GM21360 (cell line): ENCODE measurements at regions not wholly inside any gene's neighbourhood (a gene's known extent, or its start where the extent isn't known, plus 50 kb on each side); places are given as distances from the start of the nearest gene placed in this dataset.
"Not testable (repeated sequence)": the region's sequence is repeated elsewhere in the genome, so short reads cannot be mapped to it uniquely, and the experiment has no call there.

ENCODE experiments used
- ATAC-seq: cut with Tn5 transposase; IDR thresholded peaks from one replicate; pipeline ENCODE4 v1.9.1; 2021; ENCODE audit warnings: mild to moderate bottlenecking, moderate library complexity; ENCODE audit not compliant: unreplicated experiment

GRCh38 chr20:40889266-40889665 is 139.4 kb upstream of the TOP1 start:
- not testable (repeated sequence) for ATAC-seq

- ATAC-seq: no peak
Measured at GRCh38 chr20:40890181-40890580, 138.4 kb upstream of the TOP1 start.

- ATAC-seq: no peak
Measured at GRCh38 chr20:40890635-40891034, 138.0 kb upstream of the TOP1 start.

- no peak for ATAC-seq
Measured at GRCh38 chr20:40891351-40891750, 137.3 kb upstream of the TOP1 start.

- no peak for ATAC-seq
Measured at GRCh38 chr20:40892642-40893041, 136.0 kb upstream of the TOP1 start.

GRCh38 chr20:40893610-40894236 is 134.9 kb upstream of the TOP1 start:
- ATAC-seq: no peak

- ATAC-seq: no peak
Measured at GRCh38 chr20:40894237-40894630, 134.4 kb upstream of the TOP1 start.

GRCh38 chr20:40895182-40895581 is 133.4 kb upstream of the TOP1 start:
- ATAC-seq: no peak

GRCh38 chr20:40896814-40897700 is 131.6 kb upstream of the TOP1 start:
- ATAC-seq: no peak

- ATAC-seq: no peak
Measured at GRCh38 chr20:40899344-40899743, 129.3 kb upstream of the TOP1 start.

GRCh38 chr20:40900666-40901215 is 127.9 kb upstream of the TOP1 start:
- no peak for ATAC-seq

- no peak for ATAC-seq
Measured at GRCh38 chr20:40902661-40903060, 126.0 kb upstream of the TOP1 start.

GRCh38 chr20:40908309-40908708 is 120.3 kb upstream of the TOP1 start:
- ATAC-seq: no peak

- ATAC-seq: not testable (repeated sequence)
Measured at GRCh38 chr20:40909489-40909888, 119.1 kb upstream of the TOP1 start.

GRCh38 chr20:40910436-40910835 is 118.2 kb upstream of the TOP1 start:
- ATAC-seq: not testable (repeated sequence)

- ATAC-seq: not testable (repeated sequence)
Measured at GRCh38 chr20:40911152-40911551, 117.5 kb upstream of the TOP1 start.

GRCh38 chr20:40913224-40914185 is 115.1 kb upstream of the TOP1 start:
- no peak for ATAC-seq

GRCh38 chr20:40915756-40916155 is 112.9 kb upstream of the TOP1 start:
- ATAC-seq: no peak

- ATAC-seq: no peak
Measured at GRCh38 chr20:40916276-40916675, 112.3 kb upstream of the TOP1 start.

- ATAC-seq: no peak
Measured at GRCh38 chr20:40920291-40920690, 108.3 kb upstream of the TOP1 start.

- ATAC-seq: no peak
Measured at GRCh38 chr20:40922865-40923264, 105.8 kb upstream of the TOP1 start.
